CD4-positive, alpha-beta T cell treated with Interleukin-6 at 100 ng/mL for 8 hours (primary cell): ENCODE measurements at regions not wholly inside any gene's neighbourhood (a gene's known extent, or its start where the extent isn't known, plus 50 kb on each side); places are given as distances from the start of the nearest gene placed in this dataset.
"Not testable (repeated sequence)": the region's sequence is repeated elsewhere in the genome, so short reads cannot be mapped to it uniquely, and the experiment has no call there.

Experiments used
- DNase-seq: peaks from one replicate; pipeline ENCODE4 v3.0.0-alpha.2; 2020; ENCODE audit warnings: mixed read lengths, low spot score

GRCh38 chr15:79769069-79769481, 127.7 kb downstream of the MTHFS start:
- no peak for DNase-seq

- no peak for DNase-seq
These were observed 126.7 kb downstream of the MTHFS start for GRCh38 chr15:79769933-79770759.

GRCh38 chr15:79773128-79773527, 123.7 kb downstream of the MTHFS start:
- DNase-seq, result no peak

- DNase-seq, result no peak
These were observed 121.0 kb downstream of the MTHFS start for GRCh38 chr15:79775821-79776220.

- no peak for DNase-seq
These were observed 118.9 kb downstream of the MTHFS start for GRCh38 chr15:79777916-79778315.

- no peak for DNase-seq
These were observed 118.3 kb downstream of the MTHFS start for GRCh38 chr15:79778378-79778990.

- DNase-seq, result no peak
These were observed 117.1 kb downstream of the MTHFS start for GRCh38 chr15:79779746-79780145.

GRCh38 chr15:79782307-79782706, 114.5 kb downstream of the MTHFS start:
- not testable (repeated sequence) for DNase-seq
